ENCODE measurements at regions not wholly inside any gene's neighbourhood (a gene's known extent, or its start where the extent isn't known, plus 50 kb on each side); places are given as distances from the start of the nearest gene placed in this dataset.
"Not testable (repeated sequence)": the region's sequence is repeated elsewhere in the genome, so short reads cannot be mapped to it uniquely, and the experiment has no call there.

- DNase-seq (ENCODE audit: low spot score) = no peak
Observed at GRCh38 chr3:4149296-4149695, 153.9 kb upstream of the SETMAR start.

DNA sequence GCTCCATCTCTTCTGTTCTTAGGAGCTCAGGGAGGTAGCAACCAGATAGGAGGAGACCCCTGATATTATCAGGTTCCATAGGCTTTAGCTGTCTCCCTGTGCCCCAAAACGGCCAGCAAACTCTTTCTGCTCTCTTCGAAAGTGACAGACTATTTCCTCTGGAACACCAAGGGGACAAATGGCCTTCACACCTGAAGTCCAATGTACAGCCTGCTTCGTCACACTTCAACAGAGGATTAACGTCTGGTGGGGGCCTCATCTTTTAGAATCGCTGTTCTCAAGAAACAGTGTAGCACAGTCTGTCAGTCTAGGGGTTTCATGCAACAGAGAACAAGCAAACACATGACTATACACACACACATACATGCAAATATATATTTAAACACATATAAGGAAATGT is 152.4 kb upstream of the SETMAR start:
- DNase-seq (ENCODE audit: low spot score) = no peak

GRCh38 chr3:4151859-4152258 is 151.3 kb upstream of the SETMAR start:
- DNase-seq (ENCODE audit: low spot score) = no peak

DNA sequence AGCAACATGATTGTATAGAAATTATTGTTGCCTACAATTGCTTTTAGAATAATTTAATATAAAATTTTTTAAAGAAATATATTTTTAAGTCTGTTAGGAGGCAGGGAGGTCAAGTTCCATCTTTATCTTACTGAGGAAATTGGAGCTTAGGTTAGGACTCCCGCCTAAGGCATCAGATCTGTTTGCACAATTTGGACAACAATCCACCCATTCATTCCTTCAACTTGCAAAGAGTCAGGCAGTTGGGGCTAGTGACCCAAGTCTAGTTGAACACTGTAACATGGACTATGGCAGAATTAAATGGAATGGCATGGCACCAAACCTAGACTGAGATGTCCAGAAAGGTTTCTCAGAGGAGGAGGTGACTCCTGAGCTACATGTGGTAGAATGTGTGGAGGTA is 149.4 kb upstream of the SETMAR start:
- no peak for DNase-seq (ENCODE audit: low spot score)

DNA sequence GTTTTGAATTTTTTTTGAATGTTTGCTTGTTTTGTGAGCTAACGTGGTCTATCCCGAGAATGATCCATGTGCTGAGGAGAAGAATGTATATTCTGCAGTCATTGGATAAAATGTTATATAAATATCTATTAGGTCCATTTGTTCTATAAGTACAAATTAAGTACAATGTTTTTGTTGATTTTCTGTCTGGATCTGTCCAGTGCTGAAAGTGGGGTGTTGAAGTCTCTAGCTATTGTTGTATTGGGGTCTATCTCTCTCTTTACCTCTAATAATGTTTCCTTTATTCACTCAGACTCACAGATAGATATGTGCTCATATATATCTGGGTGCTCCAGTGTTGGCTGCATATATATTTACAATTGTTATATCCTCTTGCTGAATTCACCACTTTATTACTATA is 144.8 kb upstream of the SETMAR start:
- no peak for DNase-seq (ENCODE audit: low spot score)

GRCh38 chr3:4162096-4162495 is 141.1 kb upstream of the SETMAR start:
- no peak for DNase-seq (ENCODE audit: low spot score)

DNA sequence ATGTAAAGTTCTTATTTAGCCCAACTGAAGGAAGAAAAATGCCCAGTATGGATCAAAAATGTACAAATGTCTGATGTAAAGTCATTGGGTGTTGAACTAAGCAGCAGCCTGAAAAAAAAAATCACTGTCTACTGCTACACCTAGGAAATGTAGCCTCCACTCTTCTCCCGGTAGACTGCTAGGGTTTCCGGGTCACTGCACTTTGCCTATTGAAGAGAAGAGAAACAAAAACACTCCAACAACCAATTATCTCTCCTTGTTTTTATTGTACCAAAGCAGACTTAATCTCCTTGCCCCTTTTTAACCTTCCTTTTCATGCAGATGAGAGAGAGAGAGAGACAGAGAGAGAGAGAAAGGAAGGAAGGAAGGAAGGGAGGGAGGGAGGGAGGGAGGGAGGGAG is 140.2 kb upstream of the SETMAR start:
- DNase-seq (ENCODE audit: low spot score) = no peak

DNA sequence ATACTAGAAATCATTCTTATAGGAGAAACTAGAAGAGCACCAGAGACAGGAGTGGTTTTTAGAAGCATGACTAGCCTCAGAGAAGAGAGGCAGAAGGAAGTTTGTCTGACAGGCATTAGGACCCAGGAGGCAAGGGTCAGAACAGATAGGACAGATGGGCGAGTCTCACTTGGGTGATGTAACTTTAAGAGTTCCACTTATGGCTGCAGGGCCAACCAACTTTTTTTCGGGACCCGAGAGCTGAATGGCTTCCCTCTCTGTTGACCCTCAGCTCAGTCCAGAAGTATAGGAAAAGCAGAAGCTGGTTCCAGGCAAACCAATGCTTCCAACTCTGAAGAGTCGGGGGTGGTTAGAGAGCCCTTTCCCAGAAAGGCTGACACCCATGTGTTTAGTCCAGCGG is 136.6 kb upstream of the SETMAR start:
- no peak for DNase-seq (ENCODE audit: low spot score)

DNA sequence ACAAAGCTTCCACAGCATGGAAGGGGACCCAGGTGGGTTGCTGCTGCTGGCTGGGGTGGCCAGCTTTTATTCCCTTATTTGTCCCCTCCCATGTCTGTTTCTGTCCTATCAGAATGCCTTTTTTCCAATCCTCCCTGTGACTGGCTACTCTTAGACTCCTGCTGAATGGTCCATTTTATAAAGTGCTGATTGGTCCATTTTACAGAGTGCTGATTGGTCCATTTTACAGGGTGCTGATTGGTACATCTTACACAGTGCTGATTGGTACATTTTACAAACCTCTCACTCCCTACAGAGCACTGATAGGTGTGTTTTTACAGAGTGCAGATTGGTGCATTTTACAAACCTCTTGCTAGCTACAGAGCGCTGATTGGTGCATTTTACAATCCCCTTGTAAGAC is 135.9 kb upstream of the SETMAR start:
- DNase-seq (ENCODE audit: low spot score) = not testable (repeated sequence)

- DNase-seq (ENCODE audit: low spot score) = no peak
Observed at GRCh38 chr3:4174791-4175190, 128.4 kb upstream of the SETMAR start.

DNA sequence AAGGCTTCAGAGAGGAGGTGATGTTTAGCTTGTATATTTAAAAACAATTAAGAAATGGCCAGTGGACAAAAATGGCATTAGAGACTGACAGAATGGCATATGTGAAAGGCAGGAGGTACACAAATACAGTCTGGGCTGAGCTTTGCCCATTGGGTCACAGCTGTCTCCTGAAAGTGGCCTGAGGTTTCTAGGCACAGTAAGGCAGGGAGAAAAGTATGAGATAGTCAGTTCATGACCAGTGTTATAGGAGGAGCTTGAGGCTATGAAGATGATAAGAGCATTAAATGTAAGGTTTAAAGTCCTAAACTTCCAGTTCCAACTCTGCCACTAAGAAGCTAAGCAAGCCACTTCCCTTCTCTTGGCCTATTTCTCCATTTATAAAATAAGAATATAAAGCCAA is 111.2 kb upstream of the SETMAR start:
- no peak for DNase-seq (ENCODE audit: low spot score)

GRCh38 chr3:4195006-4195405 is 108.2 kb upstream of the SETMAR start:
- DNase-seq (ENCODE audit: low spot score) = no peak

GRCh38 chr3:4196506-4197147 is 106.5 kb upstream of the SETMAR start:
- DNase-seq (ENCODE audit: low spot score) = no peak

DNA sequence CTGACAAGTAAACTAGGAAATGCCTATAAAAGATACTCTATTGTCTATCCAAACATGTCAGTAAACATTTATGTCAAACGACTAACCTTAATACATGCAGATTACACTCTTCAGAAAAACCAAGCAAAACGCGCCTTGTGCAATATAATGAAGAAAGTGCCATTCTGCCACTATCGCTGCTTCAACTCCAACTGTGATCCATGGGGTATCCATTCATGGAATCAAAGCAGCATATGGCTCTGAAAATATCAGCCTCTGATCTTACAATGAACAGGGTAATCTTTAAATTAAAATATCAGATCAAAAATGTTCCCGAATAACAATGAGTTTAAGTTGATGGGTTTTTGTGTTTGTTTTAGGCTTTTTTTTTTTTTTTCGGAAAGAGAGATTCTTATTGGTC is 105.5 kb upstream of the SETMAR start:
- no peak for DNase-seq (ENCODE audit: low spot score)

- no peak for DNase-seq (ENCODE audit: low spot score)
Observed at GRCh38 chr3:4198491-4198890, 104.7 kb upstream of the SETMAR start.

DNA sequence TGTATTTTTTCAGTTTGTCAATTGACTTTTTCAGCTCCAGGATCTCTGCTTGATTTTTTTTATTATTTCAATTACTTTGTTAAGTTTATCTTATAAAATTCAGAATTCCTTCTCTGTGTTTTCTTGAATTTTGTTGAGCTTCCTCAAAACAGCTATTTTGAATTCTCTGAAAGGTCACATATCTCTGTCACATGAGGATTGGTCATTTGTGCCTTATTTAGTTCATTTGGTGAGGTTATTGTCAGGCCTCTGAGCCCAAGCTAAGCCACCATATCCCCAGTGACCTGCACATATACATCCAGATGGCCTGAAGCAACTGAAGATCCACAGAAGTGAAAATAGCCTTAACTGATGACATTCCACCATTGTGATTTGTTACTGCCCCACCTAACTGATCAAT is 98.4 kb upstream of the SETMAR start:
- DNase-seq (ENCODE audit: low spot score) = not testable (repeated sequence)

- DNase-seq (ENCODE audit: low spot score) = no peak
Observed at GRCh38 chr3:4207672-4208071, 95.5 kb upstream of the SETMAR start.

GRCh38 chr3:4208556-4208955 is 94.6 kb upstream of the SETMAR start:
- DNase-seq (ENCODE audit: low spot score) = no peak

GRCh38 chr3:4211610-4212009 is 91.6 kb upstream of the SETMAR start:
- DNase-seq (ENCODE audit: low spot score) = no peak

GRCh38 chr3:4213420-4213819 is 89.7 kb upstream of the SETMAR start:
- not testable (repeated sequence) for DNase-seq (ENCODE audit: low spot score)

DNA sequence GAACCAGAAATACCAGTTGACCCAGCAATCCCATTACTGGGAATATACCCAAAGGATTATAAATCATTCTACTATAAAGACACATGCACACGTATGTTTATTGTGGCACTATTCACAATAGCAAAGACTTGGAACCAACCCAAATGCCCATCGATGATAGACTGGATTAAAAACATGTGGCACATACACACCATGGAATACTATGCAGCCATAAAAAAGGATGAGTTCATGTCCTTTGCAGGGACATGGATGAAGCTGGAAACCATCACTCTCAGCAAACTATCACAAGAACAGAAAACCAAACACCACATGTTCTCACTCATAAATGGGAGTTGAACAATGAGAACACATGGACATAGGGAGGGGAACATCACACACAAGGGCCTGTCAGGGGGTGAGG is 86.2 kb upstream of the SETMAR start:
- DNase-seq (ENCODE audit: low spot score) = not testable (repeated sequence)

GRCh38 chr3:4218456-4219226 is 84.5 kb upstream of the SETMAR start:
- no peak for DNase-seq (ENCODE audit: low spot score)

GRCh38 chr3:4219227-4219568 is 84.0 kb upstream of the SETMAR start:
- no peak for DNase-seq (ENCODE audit: low spot score)

- DNase-seq (ENCODE audit: low spot score) = no peak
Observed at GRCh38 chr3:4220065-4220464, 83.1 kb upstream of the SETMAR start.

All from HuH-7.5 (cell line).